OCI-LY3 (cell line): ENCODE measurements at regions not wholly inside any gene's neighbourhood (a gene's known extent, or its start where the extent isn't known, plus 50 kb on each side); places are given as distances from the start of the nearest gene placed in this dataset.

Experiments
- CTCF ChIP-seq: fragments of 200-600, 300-600 bp; sonication (generic); IDR thresholded peaks from 2 replicates; pipeline ENCODE4 v1.5.1; 2014; ENCODE audit warnings: antibody characterized with exemption, low read length, low read depth
- EZH2phosphoT487 ChIP-seq: fragments of 200-600 bp; shearing (Covaris generic); IDR thresholded peaks from 2 replicates; pipeline ENCODE4 v1.6.1; 2018; ENCODE audit warnings: antibody characterized with exemption, mixed run types, low read depth

GRCh38 chrY:13803424-13803823 is 99.7 kb downstream of the TMSB4Y start:
- no peak for TF ChIP-seq CTCF
- no peak for TF ChIP-seq EZH2phosphoT487
